ENCODE measurements at regions not wholly inside any gene's neighbourhood (a gene's known extent, or its start where the extent isn't known, plus 50 kb on each side); places are given as distances from the start of the nearest gene placed in this dataset.

DNA sequence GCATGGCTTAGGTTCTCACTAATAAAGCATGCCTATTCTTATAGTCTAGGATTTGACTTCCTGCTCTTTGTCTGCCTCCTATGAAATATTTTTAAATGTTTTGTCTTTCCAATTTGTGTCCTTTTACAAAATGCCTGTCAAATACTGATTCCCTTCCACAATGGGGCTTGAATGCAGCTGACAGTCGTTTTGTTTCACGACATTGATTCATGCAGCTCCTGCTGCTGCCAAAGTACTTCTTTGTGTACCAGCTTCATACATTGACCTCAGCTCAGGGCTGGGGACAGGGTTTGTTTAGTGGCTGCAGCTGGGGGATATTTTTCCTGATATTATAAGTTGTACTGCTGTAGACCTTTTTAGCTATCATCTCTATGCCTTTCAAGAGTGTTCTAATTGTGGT, 371.9 kb upstream of the CHRM2 start:
- no peak overlapping the region for H3K18ac ChIP-seq (ENCODE audit: insufficient read length, low read depth, low read length)

More for the DNA sequence above, 371.9 kb upstream of the CHRM2 start:
- Histone ChIP-seq H3T11ph (ENCODE audit: low read length) (no peak overlapping the region), H4K20me1 (ENCODE audit: control insufficient read depth, insufficient read depth, insufficient read length) (no peaks in the 10 kb centered on the region), H4K91ac (ENCODE audit: insufficient read length, low read depth, low read length) (no peak overlapping the region), H3K23ac (ENCODE audit: insufficient read length, low read depth, low read length) (no peak overlapping the region), H3K4ac (ENCODE audit: low read depth, low read length) (no peak overlapping the region), H3K56ac (ENCODE audit: insufficient read length, low read depth, low read length) (no peak overlapping the region), H3K9me3 (ENCODE audit: control insufficient read depth, low read depth, low read length) (no peaks in the 10 kb centered on the region), H3K14ac (ENCODE audit: insufficient read depth, low read length) (no peak overlapping the region), H2BK12ac (ENCODE audit: insufficient read length, low read depth, low read length) (no peak overlapping the region), H3K9ac (ENCODE audit: extremely low read depth, insufficient read length, low read length) (no peak overlapping the region), H2BK5ac (ENCODE audit: insufficient read length, low read length) (no peak overlapping the region), H4K8ac (replicated peaks; ENCODE audit: insufficient read length, low read depth, low read length) (no peak overlapping the region), H2AFZ (ENCODE audit: low read length) (no peak overlapping the region), H4K5ac (ENCODE audit: insufficient read length, low read depth, low read length) (no peak overlapping the region), H3K27ac (ENCODE audit: insufficient read length, low read depth, low read length) (no peak overlapping the region), H3K27me3 (ENCODE audit: insufficient read depth, low read length) (no peaks in the 10 kb centered on the region; the same call in 1 of the 2 replicates), H3K4me2 (ENCODE audit: insufficient read depth, insufficient read length, low read length) (no peak overlapping the region), H2BK120ac (ENCODE audit: low read depth, low read length, poor library complexity, severe bottlenecking) (no peak overlapping the region), H3K79me2 (ENCODE audit: insufficient read depth, low read length) (no peaks in the 10 kb centered on the region), H2AK5ac (ENCODE audit: insufficient read length, low read length) (no peak overlapping the region), H2BK20ac (ENCODE audit: low read depth, low read length, poor library complexity, severe bottlenecking) (no peak overlapping the region), H3K23me2 (ENCODE audit: insufficient read length, low read depth, low read length, poor library complexity, severe bottlenecking) (no peaks in the 10 kb centered on the region), H2BK15ac (ENCODE audit: low read depth, low read length) (no peak overlapping the region), H3K79me1 (ENCODE audit: insufficient read depth, low read depth, low read length, poor library complexity, severe bottlenecking) (no peaks in the 10 kb centered on the region), H3K4me1 (ENCODE audit: insufficient read depth, low read length) (no peaks in the 10 kb centered on the region)
- TF ChIP-seq, protein P1, sequence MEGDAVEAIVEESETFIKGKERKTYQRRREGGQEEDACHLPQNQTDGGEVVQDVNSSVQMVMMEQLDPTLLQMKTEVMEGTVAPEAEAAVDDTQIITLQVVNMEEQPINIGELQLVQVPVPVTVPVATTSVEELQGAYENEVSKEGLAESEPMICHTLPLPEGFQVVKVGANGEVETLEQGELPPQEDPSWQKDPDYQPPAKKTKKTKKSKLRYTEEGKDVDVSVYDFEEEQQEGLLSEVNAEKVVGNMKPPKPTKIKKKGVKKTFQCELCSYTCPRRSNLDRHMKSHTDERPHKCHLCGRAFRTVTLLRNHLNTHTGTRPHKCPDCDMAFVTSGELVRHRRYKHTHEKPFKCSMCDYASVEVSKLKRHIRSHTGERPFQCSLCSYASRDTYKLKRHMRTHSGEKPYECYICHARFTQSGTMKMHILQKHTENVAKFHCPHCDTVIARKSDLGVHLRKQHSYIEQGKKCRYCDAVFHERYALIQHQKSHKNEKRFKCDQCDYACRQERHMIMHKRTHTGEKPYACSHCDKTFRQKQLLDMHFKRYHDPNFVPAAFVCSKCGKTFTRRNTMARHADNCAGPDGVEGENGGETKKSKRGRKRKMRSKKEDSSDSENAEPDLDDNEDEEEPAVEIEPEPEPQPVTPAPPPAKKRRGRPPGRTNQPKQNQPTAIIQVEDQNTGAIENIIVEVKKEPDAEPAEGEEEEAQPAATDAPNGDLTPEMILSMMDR (conservative IDR thresholded peaks at IDR 0.05) = no peak
- Mint-ChIP-seq H3K27ac (no peak overlapping the region), H3K9me3 (no peaks in the 10 kb centered on the region), H3K36me3 (ENCODE audit: insufficient read depth in 1 of 3, low read depth in 3 of 3) (no peaks in the 10 kb centered on the region), H3K4me3 (no peak overlapping the region), H3K4me1 (peaks cover 7% of the 10 kb centered on the region in 2 experiments), H3K27me3 (ENCODE audit: low read depth) (no peaks in the 10 kb centered on the region)
- DNase-seq = no peak
- no CpG with 5 or more reads among the region's 2 CpGs for WGBS (ENCODE audit: extremely low coverage, insufficient read length, low lambda C conversion rate)
